Epithelial cell of proximal tubule (primary cell): ENCODE measurements at regions not wholly inside any gene's neighbourhood (a gene's known extent, or its start where the extent isn't known, plus 50 kb on each side); places are given as distances from the start of the nearest gene placed in this dataset.
A peak's percentile ranks its signal among the peaks of the same experiment; 100 is the strongest.
"Not testable (repeated sequence)": the region's sequence is repeated elsewhere in the genome, so short reads cannot be mapped to it uniquely, and the experiment has no call there.

Experiments used
- DNase-seq: peaks from one replicate; pipeline ENCODE4 v3.0.0-alpha.2; 2011; ENCODE audit warnings: low read depth
- H3K4me3 ChIP-seq: 2 replicates; pipeline ENCODE4 v1.5.1; 2011; ENCODE audit warnings: low read depth, mild to moderate bottlenecking, low read length
- TF ChIP-seq, protein P1 (sequence below): conservative IDR thresholded peaks from 2 replicates; pipeline ENCODE4 v1.5.1; 2012; ENCODE audit warnings: low read depth, mild to moderate bottlenecking, low read length

- H3K4me3 ChIP-seq = no peak overlapping the region
- no peak for DNase-seq
- TF ChIP-seq, protein P1, sequence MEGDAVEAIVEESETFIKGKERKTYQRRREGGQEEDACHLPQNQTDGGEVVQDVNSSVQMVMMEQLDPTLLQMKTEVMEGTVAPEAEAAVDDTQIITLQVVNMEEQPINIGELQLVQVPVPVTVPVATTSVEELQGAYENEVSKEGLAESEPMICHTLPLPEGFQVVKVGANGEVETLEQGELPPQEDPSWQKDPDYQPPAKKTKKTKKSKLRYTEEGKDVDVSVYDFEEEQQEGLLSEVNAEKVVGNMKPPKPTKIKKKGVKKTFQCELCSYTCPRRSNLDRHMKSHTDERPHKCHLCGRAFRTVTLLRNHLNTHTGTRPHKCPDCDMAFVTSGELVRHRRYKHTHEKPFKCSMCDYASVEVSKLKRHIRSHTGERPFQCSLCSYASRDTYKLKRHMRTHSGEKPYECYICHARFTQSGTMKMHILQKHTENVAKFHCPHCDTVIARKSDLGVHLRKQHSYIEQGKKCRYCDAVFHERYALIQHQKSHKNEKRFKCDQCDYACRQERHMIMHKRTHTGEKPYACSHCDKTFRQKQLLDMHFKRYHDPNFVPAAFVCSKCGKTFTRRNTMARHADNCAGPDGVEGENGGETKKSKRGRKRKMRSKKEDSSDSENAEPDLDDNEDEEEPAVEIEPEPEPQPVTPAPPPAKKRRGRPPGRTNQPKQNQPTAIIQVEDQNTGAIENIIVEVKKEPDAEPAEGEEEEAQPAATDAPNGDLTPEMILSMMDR = no peak
These were observed 197.6 kb downstream of the SLC38A4 start for GRCh38 chr12:46628176-46628575.

DNA sequence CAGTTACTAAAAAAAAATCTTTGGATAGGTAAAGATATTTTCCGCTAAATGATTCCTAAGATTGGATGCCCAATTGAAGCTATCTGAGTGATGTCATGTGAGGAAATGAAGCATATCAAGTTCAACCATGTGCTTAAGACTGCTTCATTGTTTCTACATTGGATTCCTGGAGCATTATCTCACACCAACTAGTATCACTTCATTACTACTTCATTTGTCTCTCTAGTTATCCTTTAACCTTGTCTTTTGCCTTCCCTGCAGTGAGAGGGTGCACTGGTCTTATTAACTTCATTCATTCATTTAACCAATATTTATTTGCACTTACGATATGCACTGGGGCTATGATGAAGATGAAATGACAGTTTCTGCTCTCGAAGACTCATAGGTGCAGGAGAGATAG is 198.1 kb downstream of the SLC38A4 start:
- TF ChIP-seq, protein P1 = no peak
- peak; percentile 91 for DNase-seq
- no peak overlapping the region for H3K4me3 ChIP-seq

DNA sequence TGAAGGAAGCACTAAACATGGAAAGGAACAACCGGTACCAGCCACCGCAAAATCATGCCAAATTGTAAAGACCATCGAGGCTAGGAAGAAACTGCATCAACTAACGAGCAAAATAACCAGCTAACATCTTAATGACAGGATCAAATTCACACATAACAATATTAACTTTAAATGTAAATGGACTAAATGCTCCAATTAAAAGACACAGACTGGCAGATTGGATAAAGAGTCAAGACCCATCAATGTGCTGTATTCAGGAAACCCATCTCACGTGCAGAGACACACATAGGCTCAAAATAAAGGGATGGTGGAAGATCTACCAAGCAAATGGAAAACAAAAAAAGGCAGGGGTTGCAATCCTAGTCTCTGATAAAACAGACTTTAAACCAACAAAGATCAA is 206.3 kb downstream of the SLC38A4 start:
- not testable (repeated sequence) for H3K4me3 ChIP-seq, DNase-seq

DNA sequence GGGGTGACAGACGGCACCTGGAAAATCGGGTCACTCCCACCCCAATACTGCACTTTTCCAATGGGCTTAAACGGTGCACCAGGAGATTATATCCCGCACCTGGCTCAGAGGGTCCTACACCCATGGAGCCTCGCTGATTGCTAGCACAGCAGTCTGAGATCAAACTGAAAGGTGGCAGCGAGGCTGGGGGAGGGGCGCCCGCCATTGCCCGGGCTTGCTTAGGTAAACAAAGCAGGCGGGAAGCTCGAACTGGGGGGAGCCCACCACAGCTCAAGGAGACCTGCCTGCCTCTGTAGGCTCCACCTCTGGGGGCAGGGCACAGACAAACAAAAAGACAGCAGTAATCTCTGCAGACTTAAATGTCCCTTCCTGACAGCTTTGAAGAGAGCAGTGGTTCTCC is 208.1 kb downstream of the SLC38A4 start:
- not testable (repeated sequence) for DNase-seq, H3K4me3 ChIP-seq

DNA sequence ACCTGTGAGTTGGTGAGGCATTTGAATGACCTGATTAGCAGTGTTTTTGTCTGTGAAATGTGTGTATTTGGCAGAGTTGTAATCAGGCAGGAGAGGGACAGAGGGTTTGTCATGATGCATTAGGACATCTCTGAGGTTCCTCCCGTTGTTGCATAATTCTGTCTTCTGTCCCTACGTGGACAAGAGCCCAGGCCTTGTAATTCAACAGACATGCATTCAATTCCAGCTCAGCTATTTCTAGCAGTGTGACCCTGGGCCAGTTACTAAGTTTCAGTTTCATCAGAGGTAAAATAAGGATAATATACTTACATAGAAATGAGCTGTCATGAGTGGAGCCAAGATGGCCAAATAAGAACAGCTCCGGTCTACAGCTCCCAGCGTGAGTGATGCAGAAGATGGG is 208.6 kb downstream of the SLC38A4 start:
- TF ChIP-seq, protein P1 = no peak
- no peak for DNase-seq
- H3K4me3 ChIP-seq = no peak overlapping the region

- TF ChIP-seq, protein P1 = no peak
- DNase-seq = no peak
- H3K4me3 ChIP-seq = no peak overlapping the region
These were observed 215.0 kb downstream of the SLC38A4 start for GRCh38 chr12:46610754-46611153.

GRCh38 chr12:46609674-46610073 is 216.1 kb downstream of the SLC38A4 start:
- no peak for DNase-seq
- TF ChIP-seq, protein P1 = no peak
- no peak overlapping the region for H3K4me3 ChIP-seq

GRCh38 chr12:46609273-46609623 is 216.5 kb downstream of the SLC38A4 start:
- TF ChIP-seq, protein P1 = no peak
- no peak for DNase-seq
- no peak overlapping the region for H3K4me3 ChIP-seq
